ENCODE measurements at regions not wholly inside any gene's neighbourhood (a gene's known extent, or its start where the extent isn't known, plus 50 kb on each side); places are given as distances from the start of the nearest gene placed in this dataset.

DNA sequence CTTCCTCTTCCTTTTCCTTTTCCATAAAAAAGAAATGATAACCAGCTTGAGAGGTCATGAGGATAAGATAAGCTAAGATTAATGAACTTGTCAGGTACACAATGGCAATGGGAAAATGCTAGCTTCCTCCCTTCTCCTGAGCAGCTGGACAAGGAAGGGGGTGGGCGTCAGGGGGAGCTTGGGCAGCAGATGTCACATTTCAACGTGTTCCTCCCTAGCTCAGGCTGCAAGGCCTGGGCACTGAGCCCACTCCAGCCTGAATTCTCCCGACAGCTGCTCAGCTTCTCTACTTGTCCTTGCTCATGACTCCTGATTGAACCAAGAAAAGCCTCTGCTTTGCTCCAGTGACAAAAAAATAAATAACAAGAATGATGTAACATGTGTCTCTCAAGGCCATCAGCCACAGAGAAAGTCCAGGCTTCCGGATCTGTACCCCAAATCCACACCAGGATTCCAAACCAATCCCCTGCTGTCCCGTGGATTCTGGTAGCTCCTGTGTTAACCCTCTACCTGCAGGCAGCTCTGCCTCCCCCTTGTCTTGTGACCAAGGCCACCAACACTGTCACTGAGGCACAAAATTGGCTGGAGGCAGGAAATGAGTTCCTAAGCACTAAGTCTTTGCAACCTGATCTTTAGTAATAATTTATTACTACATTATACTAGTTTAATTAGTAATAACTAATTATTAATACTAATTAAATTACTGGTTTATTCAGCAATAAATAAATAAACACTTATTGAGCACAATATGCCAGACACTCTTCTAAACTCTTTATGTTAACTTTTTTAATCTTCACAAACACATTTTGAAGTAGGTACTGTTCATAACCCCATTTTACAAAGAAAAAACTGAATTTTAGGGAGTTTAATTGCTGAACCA is 146.5 kb downstream of the CCDC34 start:
- peak in 1 of 4 donors; percentile 78 for DNase-seq (ENCODE audit: low read depth in 4 of 4, low spot score in 2 of 4)

GRCh38 chr11:27215471-27216269 is 147.3 kb downstream of the CCDC34 start:
- DNase-seq (ENCODE audit: low read depth in 4 of 4, low spot score in 2 of 4), result no peak

DNA sequence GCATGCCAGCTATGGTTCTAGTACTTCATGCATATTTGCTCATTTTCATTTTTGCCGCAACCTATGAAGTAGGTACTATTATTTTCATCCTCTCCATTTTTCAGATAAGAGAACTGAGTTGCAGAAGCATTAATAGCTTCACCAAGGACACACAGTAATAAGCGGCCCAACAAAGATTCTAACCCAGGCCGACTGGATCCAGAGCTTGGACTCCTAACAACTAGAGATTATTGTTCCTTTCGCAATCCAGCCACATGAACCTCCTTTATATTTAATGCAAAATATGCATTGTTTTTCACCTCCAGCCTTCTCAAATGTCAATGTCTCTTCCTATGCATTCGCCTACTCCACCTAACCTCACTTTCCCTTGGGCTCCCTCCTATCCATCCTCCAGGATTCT is 148.3 kb downstream of the CCDC34 start:
- no peak for DNase-seq (ENCODE audit: low read depth in 4 of 4, low spot score in 2 of 4)

DNA sequence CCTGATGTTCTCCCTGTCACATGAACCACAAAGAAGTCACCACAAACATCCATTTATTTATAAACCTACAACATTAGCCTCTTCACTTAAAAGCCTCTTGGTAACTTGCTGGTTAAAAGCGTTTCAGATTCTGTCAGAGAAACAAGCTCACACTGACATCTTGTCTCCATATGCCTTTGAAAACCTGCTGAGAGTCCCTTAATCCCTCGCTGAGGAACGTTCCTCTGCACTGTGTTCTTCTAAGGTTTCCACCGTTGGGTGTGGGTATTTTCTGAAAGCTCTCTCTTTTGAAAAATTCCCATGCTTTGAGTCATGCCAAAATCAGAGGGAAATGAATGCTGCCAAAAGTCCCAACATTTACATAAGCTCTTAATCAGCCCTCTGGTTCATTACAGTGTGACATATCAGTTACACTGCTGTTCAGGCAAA is 149.8 kb downstream of the CCDC34 start:
- DNase-seq (ENCODE audit: low read depth in 4 of 4, low spot score in 2 of 4), result no peak

GRCh38 chr11:27212248-27212780 is 150.7 kb downstream of the CCDC34 start:
- no peak for DNase-seq (ENCODE audit: low read depth in 4 of 4, low spot score in 2 of 4)

GRCh38 chr11:27211370-27212127 is 151.5 kb downstream of the CCDC34 start:
- DNase-seq (ENCODE audit: low read depth in 4 of 4, low spot score in 2 of 4), result no peak

GRCh38 chr11:27210531-27210930 is 152.5 kb downstream of the CCDC34 start:
- DNase-seq (ENCODE audit: low read depth in 4 of 4, low spot score in 2 of 4), result no peak

- no peak for DNase-seq (ENCODE audit: low read depth in 4 of 4, low spot score in 2 of 4)
These were observed 153.4 kb downstream of the CCDC34 start for GRCh38 chr11:27209562-27210005.

DNA sequence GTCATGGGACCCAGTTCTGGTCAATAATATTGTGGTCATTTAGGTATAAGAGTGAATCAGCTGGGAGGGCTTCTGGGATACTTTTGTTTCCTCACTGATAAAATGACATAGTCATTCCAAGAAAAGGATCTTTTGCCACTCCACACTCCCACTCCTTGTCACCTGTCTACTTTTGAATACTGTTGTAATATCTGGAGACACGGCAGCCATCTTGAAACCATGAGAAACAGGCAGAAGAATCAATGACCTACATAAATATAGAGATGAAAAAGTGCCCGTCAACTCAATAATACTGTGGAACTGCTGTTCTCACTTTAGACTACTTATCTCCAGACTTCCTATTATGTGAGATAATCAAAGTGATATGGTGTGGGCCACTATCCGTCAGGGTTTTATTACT is 154.2 kb downstream of the CCDC34 start:
- no peak for DNase-seq (ENCODE audit: low read depth in 4 of 4, low spot score in 2 of 4)

GRCh38 chr11:27207025-27207650 is 155.9 kb downstream of the CCDC34 start:
- no peak for DNase-seq (ENCODE audit: low read depth in 4 of 4, low spot score in 2 of 4)

DNA sequence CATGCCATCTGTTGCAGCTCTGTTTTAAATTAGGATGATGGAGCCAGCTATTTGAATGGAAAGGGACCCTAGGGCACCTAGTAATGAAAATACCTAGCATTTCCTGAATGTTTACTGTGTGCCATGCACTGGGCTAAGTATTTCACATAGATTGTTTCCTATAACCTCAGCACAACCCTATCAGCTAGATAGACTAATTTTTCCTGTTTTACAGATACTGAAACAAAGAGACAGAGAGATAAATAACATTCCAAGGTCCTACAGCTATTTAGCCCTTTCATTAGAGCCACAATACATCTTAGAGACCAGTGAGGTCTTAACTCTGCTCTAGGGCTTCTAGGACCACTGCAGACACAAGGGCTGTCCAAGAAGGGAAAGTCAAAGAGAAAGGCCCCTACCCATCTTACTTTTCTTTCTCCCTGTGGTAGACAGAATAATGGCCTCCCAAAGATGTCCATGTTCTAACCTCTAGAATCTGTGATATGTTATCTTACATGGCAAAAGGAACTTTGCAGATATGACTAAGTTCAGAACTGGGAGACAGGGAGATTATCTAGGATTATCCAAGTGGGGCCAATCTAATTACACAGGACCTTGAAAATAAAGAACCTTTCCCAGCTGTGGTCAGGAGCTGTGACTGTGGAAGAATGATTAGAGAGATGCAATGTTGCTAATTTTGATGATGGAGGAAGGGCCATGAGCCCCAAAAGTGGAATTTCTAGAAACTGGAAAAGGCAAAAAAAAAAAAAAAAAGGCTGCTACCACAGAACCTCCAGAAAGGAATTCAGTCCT is 157.0 kb downstream of the CCDC34 start:
- DNase-seq (ENCODE audit: low read depth in 4 of 4, low spot score in 2 of 4), result no peak

- DNase-seq (ENCODE audit: low read depth in 4 of 4, low spot score in 2 of 4), result no peak
These were observed 157.8 kb downstream of the CCDC34 start for GRCh38 chr11:27205250-27205649.

DNA sequence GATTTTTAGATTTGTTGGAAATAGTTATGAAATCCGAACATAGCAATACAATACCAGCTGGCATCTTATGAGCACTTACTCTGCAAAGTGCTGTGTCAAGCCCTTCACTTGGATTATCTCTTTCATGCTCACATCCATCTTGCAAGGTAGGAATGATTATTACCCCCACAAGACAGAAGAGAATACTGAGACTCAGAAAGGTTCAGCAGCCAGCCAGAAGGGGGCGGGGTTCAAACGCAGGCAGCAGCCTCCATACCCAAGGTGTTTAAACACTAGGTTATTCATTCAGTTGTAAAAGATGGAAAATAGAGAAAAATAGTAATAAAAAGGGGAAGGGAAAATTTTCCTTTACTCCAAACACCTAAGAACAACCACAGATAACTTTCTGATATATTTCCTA is 158.5 kb downstream of the CCDC34 start:
- DNase-seq (ENCODE audit: low read depth in 4 of 4, low spot score in 2 of 4), result no peak

DNA sequence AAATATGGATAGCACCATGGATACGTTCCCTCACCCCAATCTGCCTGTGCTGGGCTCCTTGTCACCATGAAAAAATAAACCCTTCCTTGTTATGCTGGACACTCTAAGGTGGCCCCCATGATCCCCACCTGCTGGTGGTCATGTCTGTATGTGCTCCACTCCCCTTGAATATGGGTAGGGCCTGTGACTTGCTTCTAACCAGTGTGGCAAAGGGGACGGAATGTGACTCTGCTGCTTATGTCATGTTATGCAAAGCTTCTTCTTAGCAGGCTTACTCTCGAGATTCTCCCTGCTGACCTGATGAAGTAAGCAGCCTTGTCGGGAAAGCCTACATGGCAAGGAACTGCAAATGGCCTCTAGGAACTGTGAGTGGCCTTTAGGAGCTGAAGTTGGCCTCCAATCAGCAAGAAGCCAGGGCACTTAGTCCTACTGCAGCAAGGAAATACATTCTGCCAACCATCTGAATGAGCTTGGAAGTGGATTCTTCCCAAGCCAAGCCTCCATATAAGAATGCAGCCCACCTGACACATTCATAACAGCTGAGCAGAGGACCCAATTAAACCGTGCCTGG is 159.9 kb downstream of the CCDC34 start:
- DNase-seq (ENCODE audit: low read depth in 4 of 4, low spot score in 2 of 4), result no peak

DNA sequence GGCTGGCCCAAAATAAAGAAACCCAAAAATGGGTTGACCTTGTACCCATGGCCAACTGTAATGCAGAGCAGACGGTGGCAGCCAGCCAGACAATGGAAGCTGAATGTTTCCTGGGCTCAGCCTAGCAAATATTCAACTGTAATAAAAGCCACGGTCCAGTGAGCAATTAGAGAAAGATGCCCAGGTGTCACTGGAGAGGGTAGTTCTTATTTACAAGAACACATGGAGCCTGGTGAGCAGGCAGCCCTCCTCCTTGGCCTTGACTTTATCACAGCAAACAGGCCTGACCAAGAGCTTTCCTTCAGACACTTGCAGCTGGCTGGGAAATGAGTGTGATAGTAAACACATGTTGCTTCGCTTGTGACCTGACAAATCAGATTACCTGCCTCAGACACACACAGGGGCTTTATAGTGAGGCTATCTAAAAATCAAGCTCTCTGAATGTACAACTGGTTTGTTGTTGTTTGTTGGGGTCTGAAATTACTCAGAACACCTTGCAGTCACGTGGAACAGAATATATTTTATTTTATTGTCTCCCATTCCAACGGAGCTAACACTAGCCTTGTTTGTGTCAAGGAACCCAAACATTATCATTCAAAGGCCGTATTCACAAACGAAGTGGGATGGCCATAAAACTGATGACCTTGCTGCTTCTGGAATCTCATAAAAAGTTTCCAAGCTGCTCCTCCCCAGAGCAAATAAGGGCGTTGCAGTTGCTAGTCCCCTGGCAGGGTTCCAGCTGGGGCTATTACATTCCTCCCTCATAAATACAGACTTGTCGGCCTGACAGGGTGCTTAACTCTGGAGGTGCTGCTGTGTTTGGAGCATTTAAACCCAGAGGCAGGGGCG is 161.1 kb downstream of the BBOX1 start:
- DNase-seq (ENCODE audit: low read depth in 4 of 4, low spot score in 2 of 4), result peak; percentile 82 to 93 (median 90)

DNA sequence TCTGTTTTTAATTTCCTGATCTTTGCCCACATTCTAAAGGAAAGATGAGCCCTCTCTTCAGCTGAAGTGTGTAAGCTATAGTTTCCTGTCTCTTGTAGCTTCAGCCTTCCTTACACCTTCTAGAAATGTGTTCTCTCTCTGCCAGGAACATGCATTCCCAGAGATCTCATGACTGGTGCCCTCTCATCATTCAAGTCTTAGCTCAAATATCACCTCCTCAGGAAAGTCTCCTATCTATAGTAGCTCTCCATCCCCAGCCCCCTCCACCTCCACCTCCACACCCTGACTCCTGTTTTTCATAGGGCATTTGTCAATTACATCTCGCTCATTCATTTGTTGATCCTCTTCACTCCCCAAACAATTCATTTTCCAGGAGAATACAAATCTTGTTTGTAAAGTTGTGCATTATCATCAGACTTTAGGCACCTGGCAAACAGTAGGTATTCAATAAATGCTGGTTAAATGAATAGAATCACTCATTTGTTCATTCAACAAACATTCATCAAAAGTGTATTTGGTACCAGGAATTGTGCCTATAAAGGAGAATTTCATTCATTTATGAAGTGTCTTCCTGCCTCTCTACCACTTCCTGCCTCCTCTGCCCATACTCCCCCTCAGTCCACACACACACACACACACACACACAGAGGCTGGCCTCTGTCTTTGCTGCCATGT is 160.3 kb downstream of the BBOX1 start:
- no peak for DNase-seq (ENCODE audit: low read depth in 4 of 4, low spot score in 2 of 4)

DNA sequence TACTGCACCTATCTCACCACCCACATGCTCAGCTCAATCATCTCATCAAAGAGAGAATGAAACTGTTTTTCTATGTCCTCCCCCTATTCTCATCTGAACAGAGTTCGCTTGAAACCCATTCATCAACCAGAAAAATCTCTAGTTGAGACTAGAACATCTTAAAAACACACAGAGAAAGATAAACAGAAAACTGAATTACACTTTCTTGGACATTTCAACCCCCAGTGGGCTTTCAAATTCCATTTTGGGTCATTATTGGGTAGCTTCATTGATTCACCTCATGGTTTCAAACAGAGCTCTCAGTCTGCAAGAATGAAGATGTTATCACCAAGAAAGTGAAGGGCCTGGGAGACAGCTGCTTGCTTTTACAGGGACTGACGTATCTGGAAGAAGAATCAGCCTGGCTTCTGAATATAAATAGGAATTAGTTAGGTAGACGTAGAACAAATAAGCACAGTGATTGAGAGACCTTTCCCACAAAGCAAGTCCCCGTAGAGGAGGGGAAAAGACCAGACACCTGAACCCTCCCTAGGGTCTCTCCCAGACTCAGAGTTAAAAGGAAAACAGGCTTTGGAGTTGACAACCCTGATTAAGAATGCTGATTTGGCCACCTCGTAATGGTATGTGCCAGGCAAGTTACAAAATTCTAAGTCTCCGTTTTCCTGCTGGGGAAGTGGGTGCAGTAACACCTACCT is 155.7 kb downstream of the BBOX1 start:
- no peak for DNase-seq (ENCODE audit: low read depth in 4 of 4, low spot score in 2 of 4)
